ENCODE measurements at regions not wholly inside any gene's neighbourhood (a gene's known extent, or its start where the extent isn't known, plus 50 kb on each side); places are given as distances from the start of the nearest gene placed in this dataset.

- no peak overlapping the region for H3K27ac Mint-ChIP-seq (ENCODE audit: unreplicated experiment)
- H3K36me3 Mint-ChIP-seq (ENCODE audit: unreplicated experiment), result no peaks in the 10 kb centered on the region
- DNase-seq (ENCODE audit: extremely low spot score, unreplicated experiment), result no peak
- H3K27me3 Mint-ChIP-seq (ENCODE audit: unreplicated experiment), result no peaks in the 10 kb centered on the region
- TF ChIP-seq, protein P1, sequence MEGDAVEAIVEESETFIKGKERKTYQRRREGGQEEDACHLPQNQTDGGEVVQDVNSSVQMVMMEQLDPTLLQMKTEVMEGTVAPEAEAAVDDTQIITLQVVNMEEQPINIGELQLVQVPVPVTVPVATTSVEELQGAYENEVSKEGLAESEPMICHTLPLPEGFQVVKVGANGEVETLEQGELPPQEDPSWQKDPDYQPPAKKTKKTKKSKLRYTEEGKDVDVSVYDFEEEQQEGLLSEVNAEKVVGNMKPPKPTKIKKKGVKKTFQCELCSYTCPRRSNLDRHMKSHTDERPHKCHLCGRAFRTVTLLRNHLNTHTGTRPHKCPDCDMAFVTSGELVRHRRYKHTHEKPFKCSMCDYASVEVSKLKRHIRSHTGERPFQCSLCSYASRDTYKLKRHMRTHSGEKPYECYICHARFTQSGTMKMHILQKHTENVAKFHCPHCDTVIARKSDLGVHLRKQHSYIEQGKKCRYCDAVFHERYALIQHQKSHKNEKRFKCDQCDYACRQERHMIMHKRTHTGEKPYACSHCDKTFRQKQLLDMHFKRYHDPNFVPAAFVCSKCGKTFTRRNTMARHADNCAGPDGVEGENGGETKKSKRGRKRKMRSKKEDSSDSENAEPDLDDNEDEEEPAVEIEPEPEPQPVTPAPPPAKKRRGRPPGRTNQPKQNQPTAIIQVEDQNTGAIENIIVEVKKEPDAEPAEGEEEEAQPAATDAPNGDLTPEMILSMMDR (IDR thresholded peaks at IDR 0.05), result no peak
- no peaks in the 10 kb centered on the region for H3K9me3 Mint-ChIP-seq (ENCODE audit: unreplicated experiment)
- no peak overlapping the region for H3K4me3 Mint-ChIP-seq (ENCODE audit: unreplicated experiment)
- H3K4me1 Mint-ChIP-seq (ENCODE audit: unreplicated experiment), result no peaks in the 10 kb centered on the region
Measured at GRCh38 chr3:64747679-64748078, 59.9 kb upstream of the ADAMTS9 start.

DNA sequence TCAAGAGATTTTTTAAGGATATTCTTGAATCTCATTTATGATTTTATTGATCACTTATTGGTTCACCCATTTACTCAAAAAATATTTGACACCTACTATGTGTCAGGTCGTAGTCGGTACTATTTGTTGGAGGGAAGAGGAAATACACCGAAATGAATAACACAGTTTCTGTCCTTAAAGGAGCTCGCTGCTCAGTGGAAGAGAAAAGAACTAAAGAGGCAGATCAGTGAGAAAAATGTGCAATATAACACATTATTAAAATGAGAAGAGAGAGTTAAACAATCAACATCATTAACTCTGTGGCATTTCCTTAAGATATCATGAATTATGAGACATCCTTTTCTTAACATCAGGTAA is 56.1 kb upstream of the ADAMTS9 start:
- DNase-seq (ENCODE audit: extremely low spot score, unreplicated experiment), result no peak
- no peak overlapping the region for H3K4me3 Mint-ChIP-seq (ENCODE audit: unreplicated experiment)
- no peak overlapping the region for H3K27ac Mint-ChIP-seq (ENCODE audit: unreplicated experiment)
- H3K4me1 Mint-ChIP-seq (ENCODE audit: unreplicated experiment), result peaks cover 8% of the 10 kb centered on the region
- no peaks in the 10 kb centered on the region for H3K9me3 Mint-ChIP-seq (ENCODE audit: unreplicated experiment)
- TF ChIP-seq, protein P1 (IDR thresholded peaks at IDR 0.05), result no peak
- H3K27me3 Mint-ChIP-seq (ENCODE audit: unreplicated experiment), result no peaks in the 10 kb centered on the region
- H3K36me3 Mint-ChIP-seq (ENCODE audit: unreplicated experiment), result no peaks in the 10 kb centered on the region

GRCh38 chr3:64743156-64743886 is 55.5 kb upstream of the ADAMTS9 start:
- TF ChIP-seq, protein P1 (IDR thresholded peaks at IDR 0.05), result no peak
- DNase-seq (ENCODE audit: extremely low spot score, unreplicated experiment), result no peak
- no peaks in the 10 kb centered on the region for H3K9me3 Mint-ChIP-seq (ENCODE audit: unreplicated experiment)
- no peak overlapping the region for H3K4me3 Mint-ChIP-seq (ENCODE audit: unreplicated experiment)
- no peak overlapping the region for H3K27ac Mint-ChIP-seq (ENCODE audit: unreplicated experiment)
- H3K36me3 Mint-ChIP-seq (ENCODE audit: unreplicated experiment), result no peaks in the 10 kb centered on the region
- H3K4me1 Mint-ChIP-seq (ENCODE audit: unreplicated experiment), result peaks cover 8% of the 10 kb centered on the region
- H3K27me3 Mint-ChIP-seq (ENCODE audit: unreplicated experiment), result no peaks in the 10 kb centered on the region

DNA sequence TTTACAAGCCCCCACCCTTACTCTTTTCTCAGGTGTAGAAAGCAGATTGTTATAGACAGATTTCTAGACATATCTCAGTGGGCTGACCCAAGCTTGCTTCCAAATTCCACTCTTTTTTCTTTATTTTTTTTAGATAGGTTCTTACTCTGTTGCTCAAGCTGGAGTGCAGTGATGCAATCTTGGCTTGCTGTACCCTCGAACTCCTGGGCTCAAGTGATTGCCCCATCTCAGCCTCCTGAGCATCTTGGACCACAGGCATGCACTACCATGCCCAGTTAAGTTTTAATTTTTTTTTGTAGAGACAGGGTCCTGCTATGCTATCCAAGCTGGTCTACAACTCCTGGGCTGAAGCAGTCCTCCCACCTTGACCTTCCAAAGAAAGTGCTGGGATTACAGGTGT is 53.5 kb upstream of the ADAMTS9 start:
- peaks cover 8% of the 10 kb centered on the region for H3K4me1 Mint-ChIP-seq (ENCODE audit: unreplicated experiment)
- H3K27me3 Mint-ChIP-seq (ENCODE audit: unreplicated experiment), result no peaks in the 10 kb centered on the region
- H3K9me3 Mint-ChIP-seq (ENCODE audit: unreplicated experiment), result no peaks in the 10 kb centered on the region
- H3K27ac Mint-ChIP-seq (ENCODE audit: unreplicated experiment), result no peak overlapping the region
- H3K4me3 Mint-ChIP-seq (ENCODE audit: unreplicated experiment), result no peak overlapping the region
- TF ChIP-seq, protein P1 (IDR thresholded peaks at IDR 0.05), result no peak
- no peaks in the 10 kb centered on the region for H3K36me3 Mint-ChIP-seq (ENCODE audit: unreplicated experiment)
- DNase-seq (ENCODE audit: extremely low spot score, unreplicated experiment), result no peak

- Mint-ChIP-seq H3K36me3 (ENCODE audit: unreplicated experiment) (no peaks in the 10 kb centered on the region), H3K27me3 (ENCODE audit: unreplicated experiment) (no peaks in the 10 kb centered on the region), H3K4me3 (ENCODE audit: unreplicated experiment) (no peak overlapping the region), H3K4me1 (ENCODE audit: unreplicated experiment) (peaks cover 8% of the 10 kb centered on the region), H3K27ac (ENCODE audit: unreplicated experiment) (peak overlapping the region; percentile 59), H3K9me3 (ENCODE audit: unreplicated experiment) (no peaks in the 10 kb centered on the region)
- TF ChIP-seq, protein P1 (IDR thresholded peaks at IDR 0.05), result no peak
- no peak for DNase-seq (ENCODE audit: extremely low spot score, unreplicated experiment)
Measured at GRCh38 chr3:64739971-64740631, 52.3 kb upstream of the ADAMTS9 start.

Measured in osteocyte (in vitro differentiated cells).